HG02840 (cell line): ENCODE measurements at regions not wholly inside any gene's neighbourhood (a gene's known extent, or its start where the extent isn't known, plus 50 kb on each side); places are given as distances from the start of the nearest gene placed in this dataset.

Experiments
- ATAC-seq: cut with Tn5 transposase; IDR thresholded peaks from one replicate; pipeline ENCODE4 v1.9.1; 2021; ENCODE audit warnings: mild to moderate bottlenecking, moderate library complexity, moderate number of reproducible peaks; ENCODE audit not compliant: unreplicated experiment, low FRiP score

GRCh38 chr1:87194271-87194774 is 134.4 kb upstream of the LMO4 start:
- no peak for ATAC-seq

DNA sequence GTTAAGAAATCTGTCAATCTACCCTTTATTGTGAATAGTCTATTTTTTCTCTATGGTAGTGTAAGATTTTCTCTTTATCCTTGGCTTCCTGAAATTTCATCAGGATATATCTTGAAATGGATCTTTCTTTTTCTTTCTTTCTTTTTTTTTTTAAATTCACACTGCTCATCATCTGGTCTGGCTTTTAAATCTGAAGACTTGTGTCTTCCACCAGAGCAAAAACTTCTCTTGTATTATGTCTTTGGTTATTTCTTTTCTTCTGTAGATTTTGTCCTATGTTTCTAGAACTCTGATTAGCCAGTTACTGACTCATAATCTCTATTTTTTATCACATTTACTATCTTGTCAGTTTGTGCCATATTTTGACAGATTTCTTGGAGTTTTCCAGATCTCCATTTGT is 133.8 kb upstream of the LMO4 start:
- ATAC-seq = no peak

- no peak for ATAC-seq
Measured at GRCh38 chr1:87196110-87196827, 132.4 kb upstream of the LMO4 start.

DNA sequence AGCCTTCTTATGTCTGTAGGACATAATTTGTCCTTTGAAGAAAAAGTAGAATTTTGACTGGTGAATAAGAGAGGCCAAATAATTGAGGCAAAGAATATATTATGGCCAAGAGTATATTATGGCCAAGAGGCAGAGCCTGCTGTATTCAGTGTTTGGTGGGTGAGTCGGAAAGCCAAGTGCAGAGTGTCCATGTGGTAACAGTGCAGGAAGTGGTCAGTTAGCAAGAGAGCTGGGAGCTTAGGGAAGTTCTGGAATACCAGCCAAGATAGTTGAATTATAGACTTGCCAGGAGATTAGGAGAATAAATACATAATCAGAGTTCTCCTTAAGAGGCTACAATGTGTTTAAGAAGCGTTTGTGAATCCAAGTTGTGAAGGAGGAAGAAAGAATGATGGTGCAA is 131.5 kb upstream of the LMO4 start:
- ATAC-seq = no peak

- no peak for ATAC-seq
Measured at GRCh38 chr1:87197641-87198040, 131.0 kb upstream of the LMO4 start.

- ATAC-seq = no peak
Measured at GRCh38 chr1:87200875-87201638, 127.6 kb upstream of the LMO4 start.

- ATAC-seq = no peak
Measured at GRCh38 chr1:87201768-87202167, 126.9 kb upstream of the LMO4 start.

DNA sequence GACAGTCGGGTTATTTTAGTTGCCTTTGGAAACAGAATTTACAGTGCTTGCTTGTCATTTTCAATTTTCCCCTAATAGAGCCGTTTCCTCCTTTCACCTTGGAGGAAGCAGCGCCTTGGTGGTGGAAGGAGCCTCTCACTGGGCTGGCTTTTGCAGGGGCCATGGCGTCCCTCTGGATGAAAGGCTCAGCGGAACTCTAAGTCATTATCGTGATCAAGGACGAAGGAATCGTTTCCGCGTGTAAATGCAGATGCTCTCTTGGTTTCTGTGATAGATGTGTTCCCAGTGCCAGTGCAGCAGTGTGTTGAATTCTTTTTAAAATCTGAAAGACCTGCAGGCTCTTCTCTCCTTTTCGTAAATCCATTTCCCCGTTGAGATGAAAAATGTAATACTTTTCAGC is 126.2 kb upstream of the LMO4 start:
- ATAC-seq = no peak

DNA sequence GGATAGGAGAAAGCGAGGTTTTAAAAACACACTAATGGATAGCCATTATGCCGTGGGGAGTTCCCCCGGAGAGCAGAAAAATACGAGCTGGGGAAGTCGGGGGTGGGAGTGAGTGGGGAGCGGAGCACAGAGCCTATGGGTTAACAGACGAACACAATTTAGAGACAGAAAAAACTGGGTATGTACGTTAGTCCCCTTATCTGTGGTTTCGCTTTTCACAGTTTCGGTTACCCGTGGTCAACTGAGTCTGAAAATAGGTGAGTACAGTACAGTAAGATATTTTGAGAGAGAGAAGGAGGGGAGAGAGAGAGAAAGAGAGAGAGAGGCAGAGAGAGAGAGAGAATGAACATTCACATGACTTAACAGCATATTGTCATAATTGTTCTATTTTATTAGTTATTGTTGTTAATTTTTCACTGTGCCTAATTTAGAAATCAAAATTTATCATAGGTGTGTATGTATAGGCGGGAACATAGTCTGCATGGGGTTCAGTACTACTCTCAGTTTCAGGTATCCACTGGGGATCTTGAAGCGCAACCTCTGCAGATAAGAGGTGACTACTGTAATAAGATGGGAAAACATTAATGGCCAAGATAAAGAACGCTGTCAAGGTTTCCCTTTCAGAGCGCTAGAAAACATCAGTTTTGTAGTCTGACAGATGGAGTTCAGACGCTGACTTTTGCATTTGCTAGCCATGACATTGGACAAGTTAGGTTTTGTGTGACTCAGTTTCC is 125.6 kb upstream of the LMO4 start:
- peak; percentile 94 for ATAC-seq

GRCh38 chr1:87203904-87204303 is 124.8 kb upstream of the LMO4 start:
- no peak for ATAC-seq

GRCh38 chr1:87204441-87204840 is 124.2 kb upstream of the LMO4 start:
- no peak for ATAC-seq

- ATAC-seq = no peak
Measured at GRCh38 chr1:87204921-87205320, 123.8 kb upstream of the LMO4 start.

- ATAC-seq = no peak
Measured at GRCh38 chr1:87206044-87206831, 122.4 kb upstream of the LMO4 start.

DNA sequence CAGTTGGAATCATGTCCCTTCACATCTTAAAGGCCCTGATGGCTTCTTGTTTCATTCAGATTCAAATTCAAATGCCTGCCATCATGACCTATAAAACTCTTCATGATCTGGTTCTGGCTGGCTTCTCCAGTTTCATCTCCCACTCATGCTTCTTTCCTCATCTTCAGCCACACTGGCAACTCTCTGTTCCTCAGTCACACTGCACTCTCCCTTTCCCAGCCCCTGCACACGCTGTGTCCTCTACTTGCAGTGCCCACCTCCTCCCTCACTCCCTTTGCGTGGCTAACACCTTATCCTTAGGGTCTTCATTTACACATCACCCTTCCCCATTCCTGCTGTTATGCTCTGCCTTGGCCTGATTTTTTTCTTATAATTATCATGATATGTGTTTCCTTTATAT is 120.6 kb upstream of the LMO4 start:
- no peak for ATAC-seq

GRCh38 chr1:87208931-87209330 is 119.7 kb upstream of the LMO4 start:
- ATAC-seq = no peak

DNA sequence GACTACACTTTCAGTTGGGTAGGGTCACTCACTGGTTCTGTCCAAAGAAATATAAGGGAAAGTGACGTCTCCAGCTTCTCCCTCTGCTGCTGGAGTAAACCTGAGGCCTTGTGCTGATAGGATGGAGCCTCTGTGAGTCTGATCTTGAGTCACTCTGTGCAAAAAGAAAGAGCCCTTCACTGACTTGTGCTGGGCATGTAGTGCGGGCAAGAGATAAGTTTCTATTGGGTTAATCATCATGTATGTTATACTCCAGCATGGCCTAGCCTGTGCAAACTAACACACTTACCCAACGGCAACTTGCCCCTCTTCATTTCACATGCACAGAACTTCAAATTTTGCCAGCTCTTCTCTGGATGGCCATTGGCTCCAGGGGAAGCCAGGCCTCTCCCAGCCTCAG is 118.5 kb upstream of the LMO4 start:
- no peak for ATAC-seq

- no peak for ATAC-seq
Measured at GRCh38 chr1:87212431-87213134, 116.1 kb upstream of the LMO4 start.

DNA sequence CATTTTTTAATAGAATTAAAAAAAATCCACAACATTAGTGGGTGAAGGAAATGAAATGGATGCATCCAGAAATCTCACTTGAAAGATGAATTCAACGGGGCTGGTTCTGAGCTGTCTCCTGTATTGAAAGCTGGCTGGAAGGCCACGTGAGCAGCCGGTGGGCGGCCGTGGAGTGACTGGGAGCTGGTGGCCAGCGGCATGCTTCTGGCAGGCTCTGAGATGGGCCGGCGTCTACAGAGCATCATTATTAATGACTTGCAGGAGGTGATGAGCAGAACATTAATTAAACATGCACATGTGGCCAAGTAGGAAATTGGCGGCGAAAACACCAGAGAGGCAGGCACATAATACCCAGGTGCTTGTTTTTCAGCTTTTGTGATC is 115.6 kb upstream of the LMO4 start:
- ATAC-seq = no peak

GRCh38 chr1:87215592-87215991 is 113.1 kb upstream of the LMO4 start:
- no peak for ATAC-seq

DNA sequence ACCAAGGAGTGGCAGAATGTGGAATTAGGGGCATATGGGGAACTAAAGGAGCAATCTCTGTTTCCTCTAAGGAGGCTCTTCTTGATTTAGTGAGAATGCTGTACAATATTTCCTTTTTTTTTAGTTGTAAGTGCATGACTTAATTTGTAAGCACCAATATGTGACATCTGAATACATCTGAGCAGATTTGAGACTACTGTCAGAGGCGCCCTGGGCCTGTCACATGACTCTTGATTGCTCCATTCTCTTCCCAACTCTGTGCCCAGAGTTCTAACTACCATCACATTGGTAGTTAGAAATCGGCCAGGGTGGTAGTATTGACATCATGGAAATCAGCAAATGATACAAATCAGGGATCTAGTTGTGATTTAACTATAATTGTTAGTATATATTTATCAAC is 110.1 kb upstream of the LMO4 start:
- ATAC-seq = no peak
